HepG2 (cell line): ENCODE measurements at regions not wholly inside any gene's neighbourhood (a gene's known extent, or its start where the extent isn't known, plus 50 kb on each side); places are given as distances from the start of the nearest gene placed in this dataset.

ENCODE experiments used
- HBP1 ChIP-seq: IDR thresholded peaks from 2 replicates; pipeline ENCODE4 v1.6.1; 2016; ENCODE audit warnings: low read depth, control low read depth
- HHEX ChIP-seq: IDR thresholded peaks from 2 replicates; pipeline ENCODE4 v1.6.1; 2016; ENCODE audit warnings: control low read depth
- LRRFIP1 ChIP-seq: sonication (generic); formaldehyde crosslinking; conservative IDR thresholded peaks from 2 replicates; pipeline ENCODE4 v1.4.0; 2020; ENCODE audit warnings: missing genetic modification reagents
- NCOA5 ChIP-seq: sonication (generic); formaldehyde crosslinking; IDR thresholded peaks from 2 replicates; pipeline ENCODE4 v1.4.0; 2020; ENCODE audit warnings: missing genetic modification reagents
- NONO ChIP-seq, 2 experiments: fragments of 450-650 bp in 1 of 2; sonication (generic) in 1 of 2; formaldehyde crosslinking in 1 of 2; IDR thresholded peaks in 1 of 2; conservative IDR thresholded peaks in 1 of 2; 2 replicates each; pipeline versions ENCODE4 v1.6.1 to v1.8.0; 2017 to 2022; ENCODE audit warnings: mild to moderate bottlenecking in 1 of 2, missing genetic modification reagents in 1 of 2, moderate library complexity in 1 of 2
- POLR2AphosphoS5 ChIP-seq: IDR thresholded peaks from 2 replicates; pipeline ENCODE4 v1.6.1; 2012; ENCODE audit warnings: low read depth, low read length
- THAP9 ChIP-seq: sonication (generic); formaldehyde crosslinking; IDR thresholded peaks from 2 replicates; pipeline ENCODE4; 2020; ENCODE audit warnings: missing genetic modification reagents, mild to moderate bottlenecking, borderline replicate concordance
- ZBTB3 ChIP-seq: sonication (generic); formaldehyde crosslinking; IDR thresholded peaks from 2 replicates; pipeline ENCODE4 v1.4.0; 2020; ENCODE audit warnings: low read depth, mild to moderate bottlenecking, moderate library complexity, missing genetic modification reagents, borderline replicate concordance
- ZFP36L1 ChIP-seq: sonication (generic); formaldehyde crosslinking; IDR thresholded peaks from 2 replicates; pipeline ENCODE4 v1.8.0; 2022; ENCODE audit warnings: mild to moderate bottlenecking, missing genetic modification reagents, moderate library complexity
- ZFP37 ChIP-seq: sonication (generic); formaldehyde crosslinking; IDR thresholded peaks from 2 replicates; pipeline ENCODE4 v1.4.0; 2020; ENCODE audit warnings: missing genetic modification reagents, borderline replicate concordance
- ZNF263 ChIP-seq: sonication (generic); formaldehyde crosslinking; IDR thresholded peaks from 2 replicates; pipeline ENCODE4 v1.4.0; 2020; ENCODE audit warnings: missing genetic modification reagents
- ZNF430 ChIP-seq: sonication (generic); formaldehyde crosslinking; IDR thresholded peaks from 2 replicates; pipeline ENCODE4 v1.9.0; 2021; ENCODE audit warnings: mild to moderate bottlenecking, missing genetic modification reagents
- ZNF616 ChIP-seq: sonication (generic); formaldehyde crosslinking; IDR thresholded peaks from 2 replicates; pipeline ENCODE4 v1.5.0; 2020; ENCODE audit warnings: low read depth, mild to moderate bottlenecking, missing genetic modification reagents
- ZNF709 ChIP-seq: sonication (generic); formaldehyde crosslinking; IDR thresholded peaks from 2 replicates; pipeline ENCODE4 v1.5.0; 2020; ENCODE audit warnings: mild to moderate bottlenecking, missing genetic modification reagents
- TF ChIP-seq, protein P1 (sequence below): sonication (generic); formaldehyde crosslinking; conservative IDR thresholded peaks from 2 replicates; pipeline ENCODE4 v1.4.0; 2020; ENCODE audit warnings: missing genetic modification reagents
- TF ChIP-seq, protein P2 (sequence below), 2 experiments: sonication (generic) in 1 of 2; formaldehyde crosslinking in 1 of 2; IDR thresholded peaks; 2 replicates each; pipeline versions ENCODE4 v1.4.0 to v1.6.1; 2016 to 2020; ENCODE audit warnings: borderline replicate concordance in 1 of 2, low read depth in 1 of 2, mild to moderate bottlenecking in 1 of 2, missing genetic modification reagents in 1 of 2

DNA sequence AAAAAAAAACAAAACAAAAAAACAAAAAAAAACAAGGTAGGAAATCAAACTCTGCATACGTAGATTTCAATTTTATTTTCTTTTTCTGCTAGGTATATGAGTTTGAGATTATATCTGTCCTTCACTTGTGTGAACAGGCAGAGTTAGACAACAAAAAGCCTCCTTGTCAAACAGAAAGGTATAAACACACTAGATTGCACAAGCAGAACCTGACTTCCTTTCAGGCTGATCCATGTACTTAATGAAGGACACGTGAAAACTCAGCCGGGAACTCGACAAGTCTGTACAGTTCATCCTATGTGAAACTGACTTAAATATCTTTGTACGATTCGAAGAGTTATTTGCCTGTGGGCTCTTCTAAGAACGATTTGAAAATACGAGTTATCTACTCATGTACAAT, 254.1 kb downstream of the ARL4A start (continued):
- TF ChIP-seq LRRFIP1 (CRISPR knock-in tag) (no peak), ZNF430 (CRISPR knock-in tag) (no peak), HHEX (peak; percentile 71), ZFP36L1 (CRISPR knock-in tag) (0 out of 2 replicates have a peak, but pooled peaks have one; percentile 59), ZNF263 (CRISPR knock-in tag) (no peak), ZNF709 (no peak), HBP1 (CRISPR knock-in tag) (no peak), NCOA5 (no peak), ZFP37 (CRISPR knock-in tag) (no peak), ZNF616 (no peak), THAP9 (CRISPR knock-in tag) (no peak), NONO (IDR thresholded peaks at IDR 0.05) (no peak), NONO (CRISPR knock-in tag; conservative IDR thresholded peaks at IDR 0.05) (peak; percentile 56; the same call in 1 of the 2 replicates), ZBTB3 (no peak), POLR2AphosphoS5 (no peak)
- TF ChIP-seq, protein P1, sequence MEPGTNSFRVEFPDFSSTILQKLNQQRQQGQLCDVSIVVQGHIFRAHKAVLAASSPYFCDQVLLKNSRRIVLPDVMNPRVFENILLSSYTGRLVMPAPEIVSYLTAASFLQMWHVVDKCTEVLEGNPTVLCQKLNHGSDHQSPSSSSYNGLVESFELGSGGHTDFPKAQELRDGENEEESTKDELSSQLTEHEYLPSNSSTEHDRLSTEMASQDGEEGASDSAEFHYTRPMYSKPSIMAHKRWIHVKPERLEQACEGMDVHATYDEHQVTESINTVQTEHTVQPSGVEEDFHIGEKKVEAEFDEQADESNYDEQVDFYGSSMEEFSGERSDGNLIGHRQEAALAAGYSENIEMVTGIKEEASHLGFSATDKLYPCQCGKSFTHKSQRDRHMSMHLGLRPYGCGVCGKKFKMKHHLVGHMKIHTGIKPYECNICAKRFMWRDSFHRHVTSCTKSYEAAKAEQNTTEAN (CRISPR knock-in tag) = 0 out of 2 replicates have a peak, but pooled peaks have one; percentile 60
- TF ChIP-seq, protein P2, sequence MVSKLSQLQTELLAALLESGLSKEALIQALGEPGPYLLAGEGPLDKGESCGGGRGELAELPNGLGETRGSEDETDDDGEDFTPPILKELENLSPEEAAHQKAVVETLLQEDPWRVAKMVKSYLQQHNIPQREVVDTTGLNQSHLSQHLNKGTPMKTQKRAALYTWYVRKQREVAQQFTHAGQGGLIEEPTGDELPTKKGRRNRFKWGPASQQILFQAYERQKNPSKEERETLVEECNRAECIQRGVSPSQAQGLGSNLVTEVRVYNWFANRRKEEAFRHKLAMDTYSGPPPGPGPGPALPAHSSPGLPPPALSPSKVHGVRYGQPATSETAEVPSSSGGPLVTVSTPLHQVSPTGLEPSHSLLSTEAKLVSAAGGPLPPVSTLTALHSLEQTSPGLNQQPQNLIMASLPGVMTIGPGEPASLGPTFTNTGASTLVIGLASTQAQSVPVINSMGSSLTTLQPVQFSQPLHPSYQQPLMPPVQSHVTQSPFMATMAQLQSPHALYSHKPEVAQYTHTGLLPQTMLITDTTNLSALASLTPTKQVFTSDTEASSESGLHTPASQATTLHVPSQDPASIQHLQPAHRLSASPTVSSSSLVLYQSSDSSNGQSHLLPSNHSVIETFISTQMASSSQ (IDR thresholded peaks at IDR 0.05; ENCODE audit: low read depth) = peak; percentile 73
- TF ChIP-seq, protein P2 (CRISPR knock-in tag; IDR thresholded peaks at IDR 0.05; ENCODE audit: borderline replicate concordance) = peak; percentile 63; the same call in 1 of the 2 replicates
